H9 (cell line): ENCODE measurements at regions not wholly inside any gene's neighbourhood (a gene's known extent, or its start where the extent isn't known, plus 50 kb on each side); places are given as distances from the start of the nearest gene placed in this dataset.

ENCODE experiments used
- DNase-seq: peaks from one replicate; pipeline ENCODE4 v3.0.0-alpha.2; 2017
- H2AFZ ChIP-seq: one replicate; pipeline ENCODE4 v1.6.1; 2013; ENCODE audit warnings: mild to moderate bottlenecking, low read length, control low read depth, moderate library complexity
- H2AK5ac ChIP-seq: 2 replicates; pipeline ENCODE4 v1.6.1; 2013; ENCODE audit warnings: low read length, control low read depth, mixed read lengths; ENCODE audit not compliant: insufficient read length
- H2BK120ac ChIP-seq: one replicate; pipeline ENCODE4 v1.6.1; 2013; ENCODE audit warnings: low read depth, mild to moderate bottlenecking, low read length, control low read depth, inconsistent platforms; ENCODE audit not compliant: poor library complexity, severe bottlenecking
- H2BK12ac ChIP-seq: 2 replicates; pipeline ENCODE4 v1.6.1; 2013; ENCODE audit warnings: low read length, control low read depth, mixed read lengths, low read depth; ENCODE audit not compliant: insufficient read length
- H2BK15ac ChIP-seq: 2 replicates; pipeline ENCODE4 v1.6.1; 2013; ENCODE audit warnings: low read depth, low read length, control low read depth
- H2BK20ac ChIP-seq: one replicate; pipeline ENCODE4 v1.6.1; 2013; ENCODE audit warnings: low read depth, mild to moderate bottlenecking, low read length, control low read depth, inconsistent platforms; ENCODE audit not compliant: poor library complexity, severe bottlenecking
- H2BK5ac ChIP-seq: 2 replicates; pipeline ENCODE4 v1.6.1; 2013; ENCODE audit warnings: low read length, control low read depth, mixed read lengths; ENCODE audit not compliant: insufficient read length
- H3K14ac ChIP-seq: 2 replicates; pipeline ENCODE4 v1.6.1; 2013; ENCODE audit warnings: low read length, control low read depth; ENCODE audit not compliant: insufficient read depth
- H3K18ac ChIP-seq: 2 replicates; pipeline ENCODE4 v1.6.1; 2013; ENCODE audit warnings: low read depth, mild to moderate bottlenecking, mixed read lengths, low read length, control low read depth; ENCODE audit not compliant: insufficient read length
- H3K23ac ChIP-seq: 2 replicates; pipeline ENCODE4 v1.6.1; 2013; ENCODE audit warnings: low read length, control low read depth, mixed read lengths, low read depth; ENCODE audit not compliant: insufficient read length
- H3K23me2 ChIP-seq: 2 replicates; pipeline ENCODE4 v1.6.1; 2013; ENCODE audit warnings: low read depth, mild to moderate bottlenecking, mixed read lengths, low read length, control low read depth; ENCODE audit not compliant: insufficient read length, poor library complexity, severe bottlenecking
- H3K27ac ChIP-seq: 2 replicates; pipeline ENCODE4 v1.5.1; 2013; ENCODE audit warnings: low read length, control low read depth, mixed read lengths, low read depth; ENCODE audit not compliant: insufficient read length
- H3K27me3 ChIP-seq: 2 replicates; pipeline ENCODE4 v1.6.1; 2013; ENCODE audit warnings: low read length, control low read depth, inconsistent platforms; ENCODE audit not compliant: insufficient read depth
- H3K4ac ChIP-seq: 2 replicates; pipeline ENCODE4 v1.6.1; 2013; ENCODE audit warnings: low read depth, mild to moderate bottlenecking, control low read depth, inconsistent platforms, low read length, moderate library complexity
- H3K4me1 ChIP-seq: 2 replicates; pipeline ENCODE4 v1.6.1; 2013; ENCODE audit warnings: low read length, control low read depth, inconsistent platforms; ENCODE audit not compliant: insufficient read depth
- H3K4me2 ChIP-seq: 2 replicates; pipeline ENCODE4 v1.6.1; 2013; ENCODE audit warnings: low read length, control low read depth, mixed read lengths; ENCODE audit not compliant: insufficient read length, insufficient read depth
- H3K56ac ChIP-seq: 2 replicates; pipeline ENCODE4 v1.6.1; 2013; ENCODE audit warnings: low read depth, mild to moderate bottlenecking, mixed read lengths, low read length, control low read depth; ENCODE audit not compliant: insufficient read length
- H3K79me1 ChIP-seq: 2 replicates; pipeline ENCODE4 v1.6.1; 2013; ENCODE audit warnings: low read depth, mild to moderate bottlenecking, moderate library complexity, low read length, control low read depth, inconsistent platforms; ENCODE audit not compliant: insufficient read depth, poor library complexity, severe bottlenecking
- H3K79me2 ChIP-seq: 2 replicates; pipeline ENCODE4 v1.6.1; 2013; ENCODE audit warnings: low read length, control low read depth, inconsistent platforms; ENCODE audit not compliant: insufficient read depth
- H3K9ac ChIP-seq: 2 replicates; pipeline ENCODE4 v1.6.1; 2013; ENCODE audit warnings: low read length, control low read depth, mixed read lengths; ENCODE audit not compliant: insufficient read length; ENCODE audit errors: extremely low read depth
- H3K9me3 ChIP-seq: one replicate; pipeline ENCODE4 v1.6.1; 2013; ENCODE audit warnings: low read depth, low read length, inconsistent platforms; ENCODE audit not compliant: control insufficient read depth
- H3T11ph ChIP-seq: one replicate; pipeline ENCODE4 v1.6.1; 2013; ENCODE audit warnings: mild to moderate bottlenecking, low read length, control low read depth, inconsistent platforms
- H4K20me1 ChIP-seq: one replicate; pipeline ENCODE4 v1.6.1; 2013; ENCODE audit not compliant: control insufficient read depth, insufficient read length, insufficient read depth
- H4K5ac ChIP-seq: 2 replicates; pipeline ENCODE4 v1.6.1; 2013; ENCODE audit warnings: low read depth, mild to moderate bottlenecking, mixed read lengths, low read length, control low read depth; ENCODE audit not compliant: insufficient read length
- H4K8ac ChIP-seq: replicated peaks from 2 replicates; pipeline ENCODE4 v1.6.1; 2013; ENCODE audit warnings: low read length, control low read depth, mixed read lengths, low read depth; ENCODE audit not compliant: insufficient read length
- H4K91ac ChIP-seq: 2 replicates; pipeline ENCODE4 v1.6.1; 2013; ENCODE audit warnings: low read depth, mild to moderate bottlenecking, moderate library complexity, mixed read lengths, low read length, control low read depth; ENCODE audit not compliant: insufficient read length
- H3K27ac Mint-ChIP-seq, 3 experiments: 2 replicates in 2 of 3; 3 replicates in 1 of 3; pipeline ENCODE4 v1.8.0; 2020 to 2021; ENCODE audit warnings: mixed read lengths in 3 of 3, mild to moderate bottlenecking in 1 of 3, moderate library complexity in 1 of 3
- H3K27me3 Mint-ChIP-seq: 2 replicates; pipeline ENCODE4 v1.8.0; 2021; ENCODE audit warnings: low read depth, mild to moderate bottlenecking, moderate library complexity, mixed read lengths
- H3K36me3 Mint-ChIP-seq, 3 experiments: 2 replicates in 2 of 3; 3 replicates in 1 of 3; pipeline ENCODE4 v1.8.0; 2020 to 2021; ENCODE audit warnings: low read depth in 3 of 3, mixed read lengths in 3 of 3; ENCODE audit not compliant: insufficient read depth in 1 of 3
- H3K4me1 Mint-ChIP-seq, 2 experiments: 2 replicates each; pipeline ENCODE4 v1.8.0; 2020; ENCODE audit warnings: mixed read lengths in 2 of 2
- H3K4me3 Mint-ChIP-seq, 2 experiments: 2 replicates in 1 of 2; 3 replicates in 1 of 2; pipeline ENCODE4 v1.8.0; 2020 to 2021; ENCODE audit warnings: mild to moderate bottlenecking in 2 of 2, mixed read lengths in 2 of 2, moderate library complexity in 1 of 2
- H3K9me3 Mint-ChIP-seq, 2 experiments: 2 replicates in 1 of 2; 3 replicates in 1 of 2; pipeline ENCODE4 v1.8.0; 2020; ENCODE audit warnings: mild to moderate bottlenecking in 2 of 2, mixed read lengths in 2 of 2, moderate library complexity in 1 of 2
- WGBS: extraction: QIAGEN DNeasy Blood & Tissue Kit; methylation state at CpG from one replicate; pipeline ENCODE4 v1.1.7; 2013; ENCODE audit warnings: missing lambda C conversion rate, low lambda C conversion rate, mixed read lengths; ENCODE audit not compliant: insufficient read length; ENCODE audit errors: extremely low coverage; 5-methylcytosine and 5-hydroxymethylcytosine counted together
- TF ChIP-seq, protein P1 (sequence below): fragments of 200-600 bp; sonication (generic); conservative IDR thresholded peaks from 3 replicates; pipeline ENCODE4 v1.8.0; 2021; ENCODE audit warnings: antibody characterized with exemption, mild to moderate bottlenecking

DNA sequence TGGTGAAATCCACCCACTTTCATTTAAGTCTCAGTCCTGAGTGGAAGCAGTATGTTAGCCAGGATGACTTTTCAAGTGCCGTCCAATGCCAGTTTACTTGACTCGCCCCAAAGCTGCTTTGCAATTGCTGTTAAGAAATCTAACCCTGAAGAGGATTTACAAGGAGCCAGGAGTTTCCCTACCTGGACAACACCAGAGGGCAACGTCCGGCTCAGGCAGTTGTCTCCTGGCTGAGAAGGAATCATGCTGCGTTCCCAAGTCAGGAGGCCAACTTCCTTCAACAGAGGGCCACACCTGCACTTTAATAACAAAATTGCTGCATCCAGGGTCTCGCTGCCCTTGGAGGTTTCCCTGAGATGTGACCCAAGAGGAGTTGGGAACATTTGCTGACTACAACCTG lies 65.8 kb downstream of the BOD1 start:
- no peaks in the 10 kb centered on the region for H3K23me2 ChIP-seq
- no peak overlapping the region; the same call in 1 of the 2 replicates for H3K14ac ChIP-seq
- no peak overlapping the region for H3K23ac ChIP-seq
- H2BK12ac ChIP-seq = no peak overlapping the region
- no peaks in the 10 kb centered on the region for H3K9me3 Mint-ChIP-seq
- H2BK20ac ChIP-seq = no peak overlapping the region
- no peak overlapping the region for H3K4ac ChIP-seq
- no peak overlapping the region for H2AK5ac ChIP-seq
- H3K27ac Mint-ChIP-seq = peak overlapping the region in 1 of 3 experiments; percentile 30; a peak in 1 of 7 replicates
- H4K91ac ChIP-seq = no peak overlapping the region
- no peaks in the 10 kb centered on the region for H3K27me3 ChIP-seq
- no CpG with 5 or more reads among the region's 6 CpGs for WGBS
- no peaks in the 10 kb centered on the region for H3K79me1 ChIP-seq
- H3K36me3 Mint-ChIP-seq = no peaks in the 10 kb centered on the region
- H3K18ac ChIP-seq = no peak overlapping the region
- no peak overlapping the region for H3K9ac ChIP-seq
- H3K4me2 ChIP-seq = no peak overlapping the region
- no peak overlapping the region for H3K4me3 Mint-ChIP-seq
- H3K27ac ChIP-seq = no peak overlapping the region
- no peak overlapping the region for H4K8ac ChIP-seq
- H2BK15ac ChIP-seq = no peak overlapping the region
- no peaks in the 10 kb centered on the region for H4K20me1 ChIP-seq
- no peak overlapping the region for H2BK5ac ChIP-seq
- no peak overlapping the region for H4K5ac ChIP-seq
- H2BK120ac ChIP-seq = no peak overlapping the region
- TF ChIP-seq, protein P1, sequence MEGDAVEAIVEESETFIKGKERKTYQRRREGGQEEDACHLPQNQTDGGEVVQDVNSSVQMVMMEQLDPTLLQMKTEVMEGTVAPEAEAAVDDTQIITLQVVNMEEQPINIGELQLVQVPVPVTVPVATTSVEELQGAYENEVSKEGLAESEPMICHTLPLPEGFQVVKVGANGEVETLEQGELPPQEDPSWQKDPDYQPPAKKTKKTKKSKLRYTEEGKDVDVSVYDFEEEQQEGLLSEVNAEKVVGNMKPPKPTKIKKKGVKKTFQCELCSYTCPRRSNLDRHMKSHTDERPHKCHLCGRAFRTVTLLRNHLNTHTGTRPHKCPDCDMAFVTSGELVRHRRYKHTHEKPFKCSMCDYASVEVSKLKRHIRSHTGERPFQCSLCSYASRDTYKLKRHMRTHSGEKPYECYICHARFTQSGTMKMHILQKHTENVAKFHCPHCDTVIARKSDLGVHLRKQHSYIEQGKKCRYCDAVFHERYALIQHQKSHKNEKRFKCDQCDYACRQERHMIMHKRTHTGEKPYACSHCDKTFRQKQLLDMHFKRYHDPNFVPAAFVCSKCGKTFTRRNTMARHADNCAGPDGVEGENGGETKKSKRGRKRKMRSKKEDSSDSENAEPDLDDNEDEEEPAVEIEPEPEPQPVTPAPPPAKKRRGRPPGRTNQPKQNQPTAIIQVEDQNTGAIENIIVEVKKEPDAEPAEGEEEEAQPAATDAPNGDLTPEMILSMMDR = no peak; the same call in 2 of the 3 replicates
- no peak overlapping the region for H3K56ac ChIP-seq
- H3K27me3 Mint-ChIP-seq = peaks cover 18% of the 10 kb centered on the region
- H2AFZ ChIP-seq = no peak overlapping the region
- peaks cover 4 to 8% of the 10 kb centered on the region in 2 experiments for H3K4me1 Mint-ChIP-seq
- no peaks in the 10 kb centered on the region for H3K4me1 ChIP-seq
- no peak overlapping the region for H3T11ph ChIP-seq
- no peaks in the 10 kb centered on the region for H3K9me3 ChIP-seq
- H3K79me2 ChIP-seq = no peaks in the 10 kb centered on the region
- no peak for DNase-seq
